Lower lobe of right lung (tissue), 2 donors: ENCODE measurements at regions not wholly inside any gene's neighbourhood (a gene's known extent, or its start where the extent isn't known, plus 50 kb on each side); places are given as distances from the start of the nearest gene placed in this dataset.
"Not testable (repeated sequence)": the region's sequence is repeated elsewhere in the genome, so short reads cannot be mapped to it uniquely, and the experiment has no call there.

ENCODE experiments used
- ATAC-seq, 2 donors: fragments of 200-7000 bp; cut with Tn5 transposase; one replicate each; pipeline ENCODE4 v1.9.1; 2020 to 2022; ENCODE audit warnings: mild to moderate bottlenecking in 2 of 2, moderate library complexity in 2 of 2
- DNase-seq: peaks from one replicate; pipeline ENCODE4 v3.0.0-alpha.2; 2020
- H3K27ac ChIP-seq: fragments of 200-600 bp; one replicate; pipeline ENCODE4 v1.8.0; 2022
- H3K27me3 ChIP-seq: fragments of 200-600 bp; one replicate; pipeline ENCODE4 v1.8.0; 2022; ENCODE audit warnings: low read depth
- H3K36me3 ChIP-seq: fragments of 200-600 bp; one replicate; pipeline ENCODE4 v1.8.0; 2022; ENCODE audit warnings: mild to moderate bottlenecking
- H3K4me1 ChIP-seq: fragments of 200-600 bp; one replicate; pipeline ENCODE4 v1.8.0; 2022
- H3K4me3 ChIP-seq: fragments of 200-600 bp; one replicate; pipeline ENCODE4 v1.8.0; 2022; ENCODE audit warnings: mild to moderate bottlenecking
- H3K9me3 ChIP-seq: fragments of 200-600 bp; one replicate; pipeline ENCODE4 v1.8.0; 2022
- CTCF ChIP-seq: fragments of 200-600 bp; IDR thresholded peaks from one replicate; pipeline ENCODE4 v1.8.0; 2022; ENCODE audit warnings: antibody characterized with exemption, mild to moderate bottlenecking
- intact Hi-C: fragments of 100-400 bp; cut with DNase I; formaldehyde crosslinking; loops from one replicate; pipeline ENCODE4 v1.11.0; 2022
- donor health status: DM: no; HTN: yes; CAD: no; lungs with severe emphysema.

- no peak for TF ChIP-seq CTCF
- Histone ChIP-seq H3K4me1 (no peaks in the 10 kb centered on the region), H3K27me3 (no peaks in the 10 kb centered on the region), H3K36me3 (no peaks in the 10 kb centered on the region), H3K4me3 (no peak overlapping the region), H3K9me3 (no peaks in the 10 kb centered on the region), H3K27ac (no peak overlapping the region)
- no peak for DNase-seq
- intact Hi-C loops, result no loop called here
- no peak for ATAC-seq
Measured at GRCh38 chr2:234392041-234392615, 104.8 kb downstream of the ARL4C start.

GRCh38 chr2:234391625-234392024 lies 105.3 kb downstream of the ARL4C start:
- intact Hi-C loops, result no loop called here
- ATAC-seq, result no peak
- TF ChIP-seq CTCF, result no peak

DNA sequence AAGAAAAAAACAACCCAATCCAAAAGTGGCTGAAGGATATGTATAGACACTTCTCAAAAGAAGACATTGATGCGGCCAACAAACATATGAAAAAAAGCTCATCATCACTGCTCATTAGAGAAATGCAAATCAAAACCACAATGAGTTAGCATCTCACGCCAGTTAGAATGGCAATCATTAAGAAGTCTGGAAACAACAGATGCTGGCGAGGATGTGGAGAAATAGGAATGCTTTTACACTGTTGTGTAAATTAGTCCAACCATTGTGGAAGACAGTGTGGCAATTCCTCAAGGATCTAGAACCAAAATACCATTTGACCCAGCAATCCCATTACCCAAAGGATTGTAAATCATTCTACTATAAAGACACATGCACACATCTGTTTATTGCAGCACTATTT lies 107.2 kb downstream of the ARL4C start:
- H3K27ac ChIP-seq, H3K4me1 ChIP-seq, H3K36me3 ChIP-seq, ATAC-seq, intact Hi-C loops, H3K4me3 ChIP-seq, H3K27me3 ChIP-seq, DNase-seq, H3K9me3 ChIP-seq: not testable (repeated sequence)

More at GRCh38 chr2:234391625-234392024, 105.3 kb downstream of the ARL4C start:
- Histone ChIP-seq H3K4me3 (no peak overlapping the region), H3K27me3 (no peaks in the 10 kb centered on the region), H3K36me3 (no peaks in the 10 kb centered on the region), H3K27ac (no peak overlapping the region), H3K9me3 (no peaks in the 10 kb centered on the region), H3K4me1 (no peaks in the 10 kb centered on the region)
- DNase-seq, result no peak

- Histone ChIP-seq H3K27me3 (no peaks in the 10 kb centered on the region), H3K36me3 (no peaks in the 10 kb centered on the region), H3K4me3 (no peak overlapping the region), H3K27ac (no peak overlapping the region), H3K9me3 (no peaks in the 10 kb centered on the region), H3K4me1 (no peaks in the 10 kb centered on the region)
- no peak for DNase-seq
- intact Hi-C loops, result no loop called here
- no peak for ATAC-seq
- no peak for TF ChIP-seq CTCF
Measured at GRCh38 chr2:234388591-234388990, 108.3 kb downstream of the ARL4C start.

DNA sequence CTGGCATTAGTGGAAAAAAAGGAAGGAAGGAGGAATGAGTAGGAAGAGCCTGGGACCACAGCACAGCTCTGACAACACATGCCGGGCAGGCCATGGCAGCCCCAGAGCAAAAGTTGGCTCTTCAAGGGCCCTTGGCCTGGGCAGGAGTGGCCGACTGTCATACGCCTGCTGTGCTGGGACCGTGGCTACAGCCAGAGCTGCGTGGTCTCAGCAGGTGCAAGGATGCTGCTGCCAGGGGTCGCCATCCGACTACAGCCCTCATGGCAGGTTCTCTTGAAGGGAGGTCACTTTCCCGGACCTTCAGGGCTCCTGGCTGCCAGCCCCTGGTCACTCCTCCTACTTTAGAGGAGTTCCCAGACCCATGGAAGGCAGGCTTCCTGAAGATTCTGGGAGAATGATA lies 109.9 kb downstream of the ARL4C start:
- ATAC-seq, result no peak

GRCh38 chr2:234382131-234382530 lies 114.8 kb downstream of the ARL4C start:
- intact Hi-C loops, result no loop called here
- Histone ChIP-seq H3K27ac (no peak overlapping the region), H3K36me3 (no peaks in the 10 kb centered on the region), H3K4me1 (no peaks in the 10 kb centered on the region), H3K9me3 (no peaks in the 10 kb centered on the region), H3K4me3 (no peak overlapping the region), H3K27me3 (no peaks in the 10 kb centered on the region)
- ATAC-seq, result no peak
- DNase-seq, result no peak
- no peak for TF ChIP-seq CTCF

More for the DNA sequence above, 109.9 kb downstream of the ARL4C start:
- no peak overlapping the region for H3K27ac ChIP-seq
- no peak for DNase-seq
- no peaks in the 10 kb centered on the region for H3K36me3 ChIP-seq
- no peaks in the 10 kb centered on the region for H3K9me3 ChIP-seq
- TF ChIP-seq CTCF, result no peak
- intact Hi-C loops, result no loop called here
- H3K27me3 ChIP-seq, result no peaks in the 10 kb centered on the region
- H3K4me3 ChIP-seq, result no peak overlapping the region
- no peaks in the 10 kb centered on the region for H3K4me1 ChIP-seq

DNA sequence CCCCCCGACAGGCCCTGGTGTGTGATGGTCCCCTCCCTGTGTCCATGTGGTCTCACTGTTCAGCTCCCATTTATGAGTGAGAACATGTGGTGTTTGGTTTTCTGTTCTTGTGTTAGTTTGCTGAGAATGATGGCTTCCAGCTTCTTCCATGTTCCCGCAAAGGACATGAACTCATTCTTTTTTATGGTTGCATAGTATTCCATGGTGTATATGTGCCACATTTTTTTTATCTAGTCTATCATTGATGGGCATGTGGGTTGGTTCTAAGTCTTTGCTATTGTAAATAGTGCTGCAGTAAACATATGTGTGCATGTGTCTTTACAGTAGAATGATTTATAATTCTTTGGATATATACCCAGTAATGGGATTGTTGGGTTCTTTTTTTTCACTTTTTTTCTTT lies 117.9 kb downstream of the ARL4C start:
- ATAC-seq, H3K9me3 ChIP-seq, H3K27ac ChIP-seq, H3K4me1 ChIP-seq, H3K27me3 ChIP-seq, DNase-seq, intact Hi-C loops, H3K36me3 ChIP-seq, H3K4me3 ChIP-seq: not testable (repeated sequence)
